GM20431 (cell line): ENCODE measurements at regions not wholly inside any gene's neighbourhood (a gene's known extent, or its start where the extent isn't known, plus 50 kb on each side); places are given as distances from the start of the nearest gene placed in this dataset.

ENCODE experiments used
- in situ Hi-C: fragments of 300-500 bp; cut with MseI, MboI; formaldehyde crosslinking; loops from one replicate; pipeline ENCODE4 v1.15.0; 2020; ENCODE audit warnings: low sequenced_read_pairs; ENCODE audit not compliant: unreplicated experiment

DNA sequence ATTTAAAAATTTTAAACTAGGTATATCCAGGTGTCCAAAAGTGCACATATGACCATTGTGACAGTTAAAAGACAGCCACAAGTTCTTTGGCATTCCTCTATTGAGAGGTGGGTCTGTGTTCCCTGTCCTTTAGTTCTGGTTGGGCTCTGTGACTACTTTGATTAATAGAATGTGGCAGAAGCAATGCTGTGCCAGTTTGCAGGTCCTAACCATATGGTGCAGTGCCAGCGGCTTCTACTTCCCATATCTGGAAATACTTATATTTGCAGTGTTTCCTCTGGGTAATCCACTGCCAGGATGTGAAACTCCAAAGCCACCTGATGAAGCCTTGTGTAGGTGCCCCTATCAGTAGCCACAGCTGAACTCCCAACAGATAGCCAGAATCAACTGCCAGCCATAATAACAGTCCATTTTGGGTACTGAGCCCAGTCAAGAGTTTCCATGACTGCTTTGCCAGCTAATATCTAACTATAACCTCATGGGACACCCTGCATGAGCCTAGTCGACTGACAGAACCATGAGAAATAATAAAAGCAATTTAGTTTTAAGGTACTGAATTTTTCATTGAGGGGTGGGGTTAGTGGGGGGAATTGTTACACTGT lies 361.0 kb upstream of the SEMA6A start:
- in situ Hi-C loops, result no loop called here

DNA sequence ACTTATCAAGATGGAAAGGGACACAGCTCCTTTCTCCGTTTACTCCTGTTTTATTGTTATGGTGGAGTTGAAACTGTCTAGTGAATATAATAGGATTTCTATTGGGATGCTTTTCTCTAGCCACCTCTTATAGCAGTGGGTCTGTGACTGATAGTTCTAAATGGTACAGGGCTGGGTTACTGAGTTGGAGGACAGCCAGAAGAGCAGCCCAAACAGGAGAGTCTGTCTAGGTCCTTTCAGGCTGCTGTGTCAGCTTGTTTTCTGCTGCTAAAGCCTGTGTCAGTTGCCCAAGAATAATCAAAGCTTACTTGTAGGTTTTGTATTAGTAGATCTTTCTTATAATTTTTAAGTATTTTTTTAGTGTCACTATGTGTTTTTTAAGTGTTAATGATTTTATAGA lies 356.0 kb upstream of the SEMA6A start:
- in situ Hi-C loops, result no loop called here

DNA sequence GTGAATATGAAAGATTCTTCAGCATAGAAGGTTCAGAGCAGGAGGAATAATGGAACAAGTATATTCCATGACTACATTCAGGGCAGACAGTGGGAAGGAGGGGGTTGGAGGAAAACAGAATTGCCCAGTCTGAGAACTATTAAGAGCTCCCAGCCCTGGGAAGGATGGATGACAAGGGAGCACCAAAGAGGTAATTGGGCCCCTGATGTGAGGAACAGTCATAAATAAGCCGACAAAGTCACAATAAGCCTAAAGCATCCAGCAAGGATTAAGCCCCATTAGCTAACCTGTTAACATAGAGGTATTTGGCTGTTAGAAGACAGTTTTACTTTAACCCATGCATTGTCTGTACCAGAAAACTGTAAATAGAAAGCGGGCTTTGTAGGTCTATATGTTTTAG lies 348.7 kb upstream of the SEMA6A start:
- in situ Hi-C loops, result no loop called here

DNA sequence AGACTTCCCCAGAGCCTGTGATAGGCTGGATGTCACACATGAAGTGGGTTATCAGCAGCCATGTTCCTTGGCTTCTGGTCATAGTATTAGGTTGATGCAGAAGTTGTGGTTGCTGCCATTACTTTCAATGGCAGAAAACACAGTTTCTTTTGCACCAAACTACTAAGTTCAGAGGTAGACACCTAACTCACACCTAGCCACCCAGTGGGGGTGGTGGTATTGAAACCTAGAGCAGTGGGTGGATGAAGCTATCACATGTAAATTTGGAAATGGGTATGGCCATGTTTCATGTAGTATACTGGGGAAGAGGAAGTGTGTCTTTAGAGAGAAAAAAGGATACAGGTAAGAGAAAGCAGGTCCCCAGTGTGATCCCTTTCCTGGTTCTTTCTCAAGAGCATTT lies 347.9 kb upstream of the SEMA6A start:
- in situ Hi-C loops, result no loop called here

DNA sequence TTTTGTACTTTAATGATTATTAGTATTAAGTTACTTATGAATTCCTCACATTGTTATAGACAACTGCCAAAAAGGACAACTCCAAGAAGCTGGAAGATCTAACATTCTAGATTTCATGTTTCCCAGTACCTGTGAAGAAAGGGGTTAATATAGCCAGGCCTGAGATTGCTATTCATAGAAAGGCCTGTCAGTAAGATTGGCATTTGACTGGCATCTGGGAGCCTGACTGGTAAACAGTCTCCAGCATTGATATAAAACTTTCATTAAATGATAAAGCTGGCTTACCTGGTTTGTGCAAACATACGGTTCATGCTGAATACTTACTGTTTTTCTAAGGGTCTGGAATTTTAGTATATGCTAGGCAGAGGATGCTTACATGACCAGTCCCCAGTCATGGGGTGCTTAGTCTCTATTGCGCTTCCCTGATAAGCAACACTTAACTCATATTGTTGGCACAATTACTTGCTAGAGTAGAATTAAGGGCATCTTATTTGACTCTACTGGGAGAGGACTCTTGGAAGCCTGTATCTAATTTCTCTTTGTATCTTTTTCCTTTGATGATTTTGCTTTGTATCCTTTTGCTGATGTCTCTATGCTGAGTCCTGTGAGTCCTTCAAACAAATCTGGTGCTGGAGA lies 340.4 kb upstream of the SEMA6A start:
- in situ Hi-C loops, result no loop called here

DNA sequence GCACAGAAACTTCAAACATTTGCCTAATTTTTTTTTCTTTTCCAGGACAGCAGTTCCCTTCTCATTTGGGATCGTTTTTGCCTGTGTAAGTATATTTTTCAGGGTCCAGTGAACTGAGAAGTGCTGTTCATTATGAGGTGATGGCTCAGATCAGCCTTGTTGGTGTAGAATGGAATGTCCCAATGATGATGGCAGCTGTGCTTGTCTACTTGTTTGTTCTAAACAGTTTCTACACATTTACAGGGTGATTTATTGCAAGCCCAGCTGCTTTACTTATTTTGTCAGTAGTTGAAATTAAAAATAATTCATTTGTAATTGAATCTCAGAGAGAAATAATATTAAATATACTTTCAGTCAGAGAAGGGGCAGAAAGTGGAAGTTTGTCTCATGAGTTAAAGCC lies 337.6 kb upstream of the SEMA6A start:
- in situ Hi-C loops, result no loop called here

DNA sequence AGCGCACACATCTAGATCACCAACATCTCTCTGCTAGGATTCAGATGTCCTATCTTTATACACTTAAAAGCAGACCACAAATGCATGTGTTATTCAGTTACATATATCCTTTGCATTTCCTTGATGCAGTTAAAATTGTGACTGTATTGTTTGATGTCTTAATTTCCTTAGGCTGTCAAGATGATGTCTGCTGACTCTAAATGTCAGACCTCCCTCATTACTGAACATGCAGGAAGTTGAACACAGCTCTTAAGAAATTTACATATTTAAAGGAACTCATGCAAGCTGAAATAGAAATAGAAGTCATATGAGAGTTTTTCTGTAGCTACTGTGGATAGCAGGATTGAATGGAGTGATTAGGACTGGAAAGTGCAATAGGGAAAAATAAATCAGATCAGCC lies 336.5 kb upstream of the SEMA6A start:
- in situ Hi-C loops, result no loop called here

DNA sequence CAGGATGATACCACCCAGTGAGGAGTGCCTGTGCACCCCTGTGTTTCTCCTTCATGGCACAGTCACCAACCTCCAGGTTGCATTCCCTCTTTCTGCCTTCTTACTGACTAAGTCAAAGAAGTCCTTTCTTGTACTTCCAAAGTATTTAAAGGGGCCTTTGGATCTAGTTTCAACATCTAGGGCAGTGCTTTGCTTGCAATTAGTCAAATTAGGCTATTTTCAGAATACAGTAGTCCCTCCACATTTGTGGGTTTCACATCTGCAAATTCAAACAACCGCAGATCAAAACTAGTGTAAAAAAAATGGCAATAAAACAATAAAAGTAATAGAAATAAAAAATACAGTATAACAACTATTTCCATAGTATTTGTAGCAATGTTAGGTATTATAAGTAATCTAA lies 333.9 kb upstream of the SEMA6A start:
- in situ Hi-C loops, result no loop called here

DNA sequence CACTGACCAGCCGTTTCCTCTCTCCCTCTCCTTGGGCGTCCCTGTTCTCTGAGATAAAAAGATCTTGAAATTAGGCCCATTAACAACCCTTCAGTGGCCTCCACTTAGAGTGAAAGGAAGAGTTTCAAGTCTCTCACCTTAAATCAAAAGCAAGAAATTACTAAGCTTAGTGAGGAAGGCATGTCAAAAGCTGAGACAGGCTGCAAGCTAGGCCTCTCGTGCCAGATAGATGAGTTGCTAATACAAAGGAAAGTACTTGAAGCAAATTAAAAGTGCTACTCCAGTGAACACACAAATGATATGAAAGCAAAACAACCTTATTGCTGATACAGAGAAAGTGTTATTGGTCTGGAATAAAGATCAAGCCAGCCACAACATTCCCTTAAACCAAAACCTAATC lies 331.3 kb upstream of the SEMA6A start:
- in situ Hi-C loops, result no loop called here

DNA sequence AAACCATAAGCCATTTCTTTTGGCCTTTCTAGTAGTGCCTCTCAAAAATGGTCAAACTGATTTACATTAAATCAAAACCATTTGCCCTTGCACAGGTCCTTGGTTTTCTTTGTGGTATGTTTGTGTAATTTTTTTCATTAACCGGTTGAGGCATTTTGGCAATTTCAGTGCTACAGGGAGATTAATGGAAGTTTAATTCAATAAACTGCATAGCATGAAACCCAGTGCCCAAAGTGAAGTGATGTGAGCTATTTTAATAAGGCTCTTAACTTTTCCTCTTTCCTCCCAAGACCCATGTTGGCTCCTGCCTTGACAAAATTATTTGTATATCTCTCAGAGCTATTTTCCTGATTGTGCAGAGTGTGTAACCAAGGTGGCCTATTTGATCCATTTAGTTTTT lies 326.2 kb upstream of the SEMA6A start:
- in situ Hi-C loops, result no loop called here

DNA sequence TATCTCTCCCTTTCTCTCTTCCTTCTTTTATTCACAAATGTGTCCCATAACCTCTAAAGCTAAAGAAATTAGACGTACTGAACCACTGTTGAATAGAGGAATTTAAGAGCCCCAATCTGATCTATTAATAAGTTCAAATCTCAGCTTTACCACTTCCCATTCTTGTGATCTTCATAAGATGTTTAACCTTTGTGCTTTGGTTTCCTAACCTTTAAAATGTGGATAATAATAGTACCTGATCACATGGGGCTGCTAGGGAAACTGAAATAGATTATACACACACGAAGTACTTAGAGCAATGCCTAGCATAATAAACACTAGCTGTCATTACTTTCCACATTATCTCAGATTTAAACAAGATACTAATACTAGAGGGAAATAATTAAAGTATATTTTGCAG lies 324.3 kb upstream of the SEMA6A start:
- in situ Hi-C loops, result no loop called here

DNA sequence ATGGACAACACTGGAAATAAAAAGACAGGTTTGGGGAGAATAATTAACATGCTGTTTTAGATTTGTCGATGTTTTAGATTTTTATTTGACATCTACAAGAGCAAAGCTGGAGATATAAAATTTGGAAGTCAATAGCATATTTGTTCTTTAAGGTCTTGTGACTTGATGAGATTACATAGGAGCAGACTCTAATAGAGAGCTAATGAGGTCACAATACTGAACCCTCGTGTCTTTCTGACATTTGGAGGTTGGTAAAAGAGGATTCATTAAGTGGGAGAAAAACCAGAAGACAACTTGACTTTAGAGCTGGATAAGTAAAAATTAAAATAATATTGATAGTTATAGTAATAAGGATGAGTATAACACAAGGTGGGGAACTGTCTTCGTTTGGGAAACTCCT lies 322.7 kb upstream of the SEMA6A start:
- in situ Hi-C loops, result no loop called here

DNA sequence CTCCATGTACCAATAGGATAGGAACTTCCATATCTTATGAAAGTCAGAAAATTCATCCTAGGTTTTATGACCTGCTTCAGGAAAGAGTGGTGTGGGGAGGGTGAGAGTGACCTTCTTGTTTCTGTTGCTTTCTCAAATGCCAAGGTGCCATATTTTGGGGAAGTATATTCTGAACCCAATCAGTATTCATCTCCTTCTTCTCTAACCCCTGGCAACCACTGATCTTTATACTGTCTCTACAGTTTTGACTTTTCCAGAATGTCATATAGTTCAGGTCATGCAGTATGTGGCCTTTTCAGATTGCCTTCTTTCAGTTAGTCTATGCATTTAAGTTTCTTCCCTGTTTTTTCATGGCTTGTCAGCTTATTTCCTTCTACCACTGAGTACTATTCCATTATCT lies 321.4 kb upstream of the SEMA6A start:
- in situ Hi-C loops, result no loop called here

DNA sequence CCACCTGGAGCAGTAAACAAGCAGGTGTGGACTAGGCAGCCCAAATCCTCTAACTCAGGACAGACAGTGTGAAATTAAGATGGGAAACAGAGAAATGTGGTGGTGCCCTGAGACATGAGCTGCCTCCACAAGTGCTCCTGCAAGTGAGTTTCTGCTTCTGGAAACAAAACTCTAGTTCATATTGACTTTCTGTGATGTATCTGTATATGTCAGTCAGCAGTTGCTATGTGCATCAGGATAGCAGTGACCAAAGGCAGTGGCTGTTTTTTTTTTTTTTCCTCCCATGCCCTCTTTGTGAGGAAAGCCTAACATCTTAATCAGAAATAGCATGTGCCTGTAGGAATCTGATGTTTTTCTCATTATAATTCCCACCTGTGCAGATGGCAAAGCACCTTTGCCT lies 318.4 kb upstream of the SEMA6A start:
- in situ Hi-C loops, result no loop called here

DNA sequence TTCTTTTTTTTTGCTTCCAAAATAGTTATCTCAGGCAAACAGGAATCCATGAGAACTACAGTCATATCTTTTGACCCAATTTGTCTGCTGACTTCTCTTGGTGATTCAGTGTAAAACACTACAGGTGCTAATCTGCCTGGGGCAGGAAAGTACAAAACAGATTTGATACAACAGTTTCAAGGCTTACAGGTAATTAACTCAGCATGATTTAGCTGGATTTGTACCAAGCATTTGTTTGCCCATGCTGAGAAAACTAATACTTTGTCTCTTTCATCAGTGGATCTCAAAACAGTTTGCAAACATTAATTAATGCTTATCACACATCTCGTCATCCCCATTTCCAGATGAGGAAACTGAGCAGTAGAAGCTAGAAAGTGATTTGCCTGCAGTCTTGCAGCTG lies 312.5 kb upstream of the SEMA6A start:
- in situ Hi-C loops, result no loop called here

DNA sequence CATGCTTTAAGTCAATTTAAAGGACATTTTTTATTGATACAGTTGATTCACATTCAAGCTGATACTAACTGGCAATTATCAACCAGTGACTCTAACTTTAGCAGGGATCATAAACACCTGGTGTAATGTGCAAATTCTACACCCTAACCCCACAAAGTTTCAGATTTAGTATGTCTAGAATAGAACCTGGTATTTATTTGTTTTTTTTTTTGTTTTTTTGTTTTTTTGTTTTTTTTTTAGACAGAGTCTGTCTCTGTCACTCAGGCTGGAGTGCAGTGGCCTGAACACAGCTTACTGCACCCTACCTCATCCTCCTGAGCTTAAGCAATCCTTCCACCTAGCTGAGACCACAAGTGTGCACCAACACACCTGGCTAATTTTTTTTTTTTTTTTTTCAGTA lies 311.2 kb upstream of the SEMA6A start:
- in situ Hi-C loops, result no loop called here

DNA sequence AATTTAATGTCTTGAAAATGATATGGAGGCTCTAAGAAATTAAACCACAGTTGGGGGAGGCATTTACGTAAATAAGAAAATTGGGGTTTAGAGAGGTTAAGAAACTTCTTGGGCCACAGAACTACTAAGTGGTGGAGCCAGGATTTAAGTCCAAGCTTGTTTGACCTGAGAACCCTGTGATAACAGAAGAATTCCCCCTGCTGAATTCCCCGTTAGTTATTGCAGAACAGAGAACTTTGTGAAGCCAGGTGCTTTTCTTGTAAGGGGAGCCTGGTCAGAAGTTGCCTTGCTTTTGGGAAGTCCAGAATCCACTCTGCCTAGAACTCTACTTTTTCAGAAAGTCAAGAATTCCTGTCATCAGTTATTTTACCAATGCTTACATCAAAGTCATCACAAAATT lies 309.3 kb upstream of the SEMA6A start:
- in situ Hi-C loops, result no loop called here

DNA sequence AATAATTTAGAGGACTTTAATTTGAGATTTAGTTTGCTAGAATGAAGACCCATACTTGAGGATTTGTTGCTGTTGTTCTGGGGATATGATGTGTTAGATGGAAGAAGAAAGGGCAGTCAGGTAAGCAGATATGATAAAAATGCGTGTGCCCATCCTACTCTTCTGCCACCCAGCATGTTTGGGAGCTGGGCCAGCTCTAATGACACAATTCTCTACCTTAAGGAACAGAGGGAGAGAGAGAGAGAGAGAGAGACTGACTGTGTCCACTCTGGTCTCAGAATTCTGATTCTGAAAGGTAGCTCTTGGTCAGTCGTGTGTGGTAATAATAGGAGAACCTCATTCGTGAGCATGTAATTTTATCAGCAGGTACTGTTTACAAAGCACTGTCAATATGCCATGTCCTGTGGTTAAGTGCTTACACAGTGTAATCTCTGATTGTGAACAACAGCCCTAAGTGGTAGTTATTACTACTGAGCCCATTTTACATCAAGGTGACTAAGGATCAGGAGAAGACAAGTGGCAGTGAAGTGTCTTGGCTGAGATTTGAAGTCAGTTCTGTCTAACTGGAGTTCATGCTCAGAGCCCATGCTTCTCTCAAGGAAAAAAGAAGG lies 307.4 kb upstream of the SEMA6A start:
- in situ Hi-C loops, result no loop called here

DNA sequence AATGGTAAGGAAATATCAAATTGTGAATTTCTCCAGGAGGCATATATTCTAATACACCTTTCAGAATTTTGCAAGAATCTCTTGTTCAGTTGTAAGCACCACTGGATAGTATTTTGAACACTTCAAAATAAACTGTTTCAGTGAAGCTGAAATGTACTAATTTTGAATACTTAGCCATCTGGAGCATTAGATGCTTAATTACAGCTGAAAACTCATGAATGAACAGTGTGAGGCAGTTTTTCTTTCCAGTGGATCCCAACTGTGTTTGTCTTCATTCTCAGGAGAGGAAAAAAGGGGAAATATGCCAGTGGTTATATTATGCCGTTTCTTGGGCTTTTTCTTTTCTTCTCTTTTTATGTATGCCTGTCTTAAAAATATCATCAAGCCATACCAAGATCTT lies 306.0 kb upstream of the SEMA6A start:
- in situ Hi-C loops, result no loop called here

DNA sequence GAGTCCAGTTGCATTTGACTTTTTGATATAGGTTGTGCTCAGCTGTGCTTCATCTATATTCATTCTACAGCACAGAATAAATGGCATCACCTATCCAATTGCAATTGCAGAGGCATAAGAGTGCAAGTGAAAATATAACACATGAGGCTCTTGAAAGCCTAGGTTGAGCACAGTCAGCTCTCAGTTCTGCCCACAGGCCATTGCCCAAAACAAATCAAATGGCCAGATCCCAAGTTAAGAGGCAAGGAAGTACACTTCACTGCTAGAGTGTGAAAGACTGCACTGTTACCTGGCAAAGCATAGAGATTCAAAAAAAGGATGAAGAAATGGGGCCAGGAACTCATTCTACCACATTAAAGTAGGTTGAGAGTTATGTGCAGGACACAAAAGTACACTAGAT lies 305.5 kb upstream of the SEMA6A start:
- in situ Hi-C loops, result no loop called here

DNA sequence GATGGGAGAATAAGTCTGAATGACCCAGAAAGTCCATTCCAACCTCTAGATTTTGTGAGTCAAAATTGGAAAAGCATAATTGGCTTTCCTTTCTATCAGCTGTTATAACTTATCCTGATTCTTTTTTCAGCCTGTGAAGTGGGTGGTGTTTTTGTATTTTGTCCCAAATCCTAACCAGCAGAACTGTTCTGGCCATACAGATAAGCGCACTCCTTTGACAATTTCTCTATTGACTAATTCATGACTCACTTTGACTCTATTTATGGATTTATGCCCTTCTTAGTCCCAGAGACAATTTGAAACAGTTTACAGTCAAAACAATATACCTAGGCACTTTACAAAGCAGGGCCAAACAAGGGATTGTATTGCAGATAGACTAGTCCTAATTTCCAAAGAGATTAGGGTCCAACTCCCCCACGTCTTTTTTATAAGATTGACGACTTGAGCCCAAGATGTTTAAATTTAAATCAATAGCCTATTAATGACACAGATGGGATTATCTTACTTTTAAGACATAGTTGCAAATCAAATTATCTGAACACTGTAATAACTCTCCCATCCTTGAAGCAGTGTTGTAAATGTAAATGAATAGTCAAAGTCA lies 301.7 kb upstream of the SEMA6A start:
- in situ Hi-C loops, result no loop called here

DNA sequence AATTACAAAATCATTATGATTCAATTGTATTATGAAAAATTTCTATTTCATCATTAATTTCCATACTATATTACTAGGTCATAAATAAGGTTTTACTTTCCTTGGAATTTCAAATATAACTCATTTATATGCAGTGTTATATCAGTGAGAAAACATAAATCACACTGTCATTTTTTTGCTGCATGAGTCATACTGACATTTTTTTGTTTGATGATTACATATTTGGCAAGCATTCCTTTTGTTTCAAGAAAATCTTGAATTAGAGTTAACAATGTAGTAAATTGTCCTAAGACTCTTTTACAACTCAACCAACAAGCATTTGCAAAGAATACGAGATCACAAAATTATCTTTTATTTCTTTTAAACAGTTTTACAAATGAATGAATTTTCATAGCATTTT lies 298.4 kb upstream of the SEMA6A start:
- in situ Hi-C loops, result no loop called here
